Prostate gland (tissue), 2 donors: ENCODE measurements at regions not wholly inside any gene's neighbourhood (a gene's known extent, or its start where the extent isn't known, plus 50 kb on each side); places are given as distances from the start of the nearest gene placed in this dataset.
"Not testable (repeated sequence)": the region's sequence is repeated elsewhere in the genome, so short reads cannot be mapped to it uniquely, and the experiment has no call there.

Experiments used
- POLR2A ChIP-seq: fragments of 450-650 bp; IDR thresholded peaks from one replicate; pipeline ENCODE4 v1.6.1; 2016; ENCODE audit warnings: antibody characterized with exemption, mild to moderate bottlenecking
- TF ChIP-seq, protein P1 (sequence below), 4 experiments: fragments of 200-600 bp in 2 of 4; fragments of 450-650 bp in 2 of 4; sonication (generic) in 2 of 4; IDR thresholded peaks; 1 replicate in 3 of 4; 2 replicates in 1 of 4; pipeline ENCODE4 v1.5.1; 2016 to 2019; ENCODE audit warnings: antibody characterized with exemption in 4 of 4, mild to moderate bottlenecking in 2 of 4, moderate library complexity in 2 of 4

DNA sequence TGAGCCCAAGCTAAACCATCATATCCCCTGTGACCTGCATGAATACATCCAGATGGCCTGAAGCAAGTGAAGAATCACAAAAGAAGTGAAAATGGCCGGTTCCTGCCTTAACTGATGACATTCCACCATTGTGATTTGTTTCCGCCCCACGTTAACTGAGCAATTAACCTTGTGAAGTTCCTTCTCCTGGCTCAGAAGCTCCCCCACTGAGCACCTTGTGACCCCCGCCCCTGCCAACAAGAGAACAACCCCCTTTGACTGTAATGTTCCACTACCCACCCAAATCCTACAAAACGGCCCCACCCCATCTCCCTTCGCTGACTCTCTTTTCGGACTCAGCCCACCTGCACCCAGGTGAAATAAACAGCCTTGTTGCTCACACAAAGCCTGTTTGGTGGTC is 147.5 kb downstream of the ATPSCKMT start:
- TF ChIP-seq, protein P1, sequence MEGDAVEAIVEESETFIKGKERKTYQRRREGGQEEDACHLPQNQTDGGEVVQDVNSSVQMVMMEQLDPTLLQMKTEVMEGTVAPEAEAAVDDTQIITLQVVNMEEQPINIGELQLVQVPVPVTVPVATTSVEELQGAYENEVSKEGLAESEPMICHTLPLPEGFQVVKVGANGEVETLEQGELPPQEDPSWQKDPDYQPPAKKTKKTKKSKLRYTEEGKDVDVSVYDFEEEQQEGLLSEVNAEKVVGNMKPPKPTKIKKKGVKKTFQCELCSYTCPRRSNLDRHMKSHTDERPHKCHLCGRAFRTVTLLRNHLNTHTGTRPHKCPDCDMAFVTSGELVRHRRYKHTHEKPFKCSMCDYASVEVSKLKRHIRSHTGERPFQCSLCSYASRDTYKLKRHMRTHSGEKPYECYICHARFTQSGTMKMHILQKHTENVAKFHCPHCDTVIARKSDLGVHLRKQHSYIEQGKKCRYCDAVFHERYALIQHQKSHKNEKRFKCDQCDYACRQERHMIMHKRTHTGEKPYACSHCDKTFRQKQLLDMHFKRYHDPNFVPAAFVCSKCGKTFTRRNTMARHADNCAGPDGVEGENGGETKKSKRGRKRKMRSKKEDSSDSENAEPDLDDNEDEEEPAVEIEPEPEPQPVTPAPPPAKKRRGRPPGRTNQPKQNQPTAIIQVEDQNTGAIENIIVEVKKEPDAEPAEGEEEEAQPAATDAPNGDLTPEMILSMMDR (IDR thresholded peaks at IDR 0.05), result not testable (repeated sequence)
- TF ChIP-seq POLR2A, result not testable (repeated sequence)
